AG09309 (cell line): ENCODE measurements at regions not wholly inside any gene's neighbourhood (a gene's known extent, or its start where the extent isn't known, plus 50 kb on each side); places are given as distances from the start of the nearest gene placed in this dataset.

Source experiments
- DNase-seq: peaks from one replicate; pipeline ENCODE4 v3.0.0-alpha.2; 2010; ENCODE audit warnings: low read depth
- H3K4me3 ChIP-seq: 2 replicates; pipeline ENCODE4 v1.5.1; 2011; ENCODE audit warnings: mild to moderate bottlenecking, low read depth, low read length, moderate library complexity; ENCODE audit not compliant: control insufficient read depth
- CTCF ChIP-seq: IDR thresholded peaks from 2 replicates; pipeline ENCODE4 v1.5.1; 2011; ENCODE audit warnings: mild to moderate bottlenecking, low read depth, low read length, inconsistent platforms; ENCODE audit not compliant: insufficient read depth, control insufficient read depth; ENCODE audit errors: missing control alignments

DNA sequence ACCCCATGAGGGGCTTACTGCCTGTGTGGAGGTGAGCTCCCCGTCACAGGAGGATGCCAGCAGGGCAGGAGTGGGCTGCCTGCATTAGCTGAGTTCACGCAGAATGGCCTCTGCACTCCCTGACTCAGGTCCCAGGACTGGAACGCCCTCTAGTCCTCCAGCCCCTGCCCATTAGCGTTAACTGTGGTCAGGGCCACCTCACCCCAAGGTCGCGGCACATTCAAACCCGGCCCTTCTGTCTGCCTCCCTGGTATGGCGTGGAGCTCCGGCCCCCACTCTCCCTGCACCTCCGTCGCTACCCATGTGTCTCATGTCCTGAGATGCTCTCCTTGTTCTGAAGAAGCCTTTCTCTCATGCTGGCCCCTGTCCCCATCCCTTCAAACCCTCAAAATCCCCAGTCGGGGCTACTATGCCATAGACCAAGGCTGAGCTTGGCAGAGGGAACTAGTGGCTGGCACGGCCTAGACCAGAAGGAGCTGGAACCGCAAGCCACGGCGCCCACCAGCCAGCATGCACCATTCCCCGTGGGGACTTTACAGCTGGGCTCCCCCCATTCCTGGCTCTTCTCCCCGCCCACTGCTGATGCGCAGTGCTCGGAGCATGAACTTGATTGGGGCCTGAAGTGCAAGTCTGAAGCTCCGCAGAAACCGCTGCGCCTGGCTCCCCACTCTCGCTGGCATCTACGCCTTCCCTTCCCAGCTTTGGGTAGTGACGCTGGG lies 79.5 kb upstream of the RTL6 start:
- no peak for DNase-seq
- no peak for TF ChIP-seq CTCF
- no peak overlapping the region for H3K4me3 ChIP-seq

- no peak for TF ChIP-seq CTCF
- H3K4me3 ChIP-seq = no peak overlapping the region
- DNase-seq = no peak
Observed at GRCh38 chr22:44576311-44577260, 78.6 kb upstream of the RTL6 start.

- no peak for DNase-seq
- TF ChIP-seq CTCF = no peak
- H3K4me3 ChIP-seq = no peak overlapping the region
Observed at GRCh38 chr22:44575381-44576268, 77.6 kb upstream of the RTL6 start.

- no peak for DNase-seq
- no peak for TF ChIP-seq CTCF
- H3K4me3 ChIP-seq = no peak overlapping the region
Observed at GRCh38 chr22:44574640-44575380, 76.8 kb upstream of the RTL6 start.

DNA sequence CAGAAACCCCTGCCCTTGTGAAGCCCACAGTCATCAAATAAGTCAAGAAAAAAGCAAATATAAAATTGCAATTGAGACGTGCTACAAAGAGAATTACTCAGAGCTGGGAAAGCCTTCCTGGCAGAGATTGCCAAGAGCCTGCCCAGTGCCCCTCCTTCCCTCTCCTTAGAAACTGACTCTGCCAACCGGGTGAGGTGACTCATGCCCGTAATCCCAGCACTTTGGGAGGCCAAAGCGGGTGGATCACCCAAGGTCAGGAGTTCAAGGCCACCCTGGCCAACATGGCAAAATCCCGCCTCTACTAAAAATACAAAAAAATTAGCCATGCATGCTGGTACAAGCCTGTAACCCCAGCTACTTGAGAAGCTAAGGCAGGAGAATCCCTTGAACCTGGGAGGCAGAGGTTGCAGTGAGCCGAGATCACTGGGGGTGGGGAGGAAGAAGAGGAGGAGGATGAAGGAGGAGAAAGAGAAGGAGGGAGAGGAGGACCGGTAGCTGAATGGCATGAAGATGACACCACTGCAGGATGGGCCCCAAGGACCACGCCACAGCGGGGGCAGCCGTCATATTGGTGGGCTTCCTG lies 76.1 kb upstream of the RTL6 start:
- peak; percentile 74 for DNase-seq
- no peak overlapping the region for H3K4me3 ChIP-seq
- no peak for TF ChIP-seq CTCF

GRCh38 chr22:44573451-44573850 lies 75.4 kb upstream of the RTL6 start:
- DNase-seq = no peak

More at GRCh38 chr22:44573451-44573850, 75.4 kb upstream of the RTL6 start:
- TF ChIP-seq CTCF = no peak
- no peak overlapping the region for H3K4me3 ChIP-seq
